Activated T-cell treated with anti-CD3 and anti-CD28 coated beads, Interleukin-2, amount 50 U/mL, for 48 hours (primary cell): ENCODE measurements at regions not wholly inside any gene's neighbourhood (a gene's known extent, or its start where the extent isn't known, plus 50 kb on each side); places are given as distances from the start of the nearest gene placed in this dataset.

Experiments
- DNase-seq, 2 experiments: peaks; one replicate each; pipeline ENCODE4 v3.0.0-alpha.2; 2020

DNA sequence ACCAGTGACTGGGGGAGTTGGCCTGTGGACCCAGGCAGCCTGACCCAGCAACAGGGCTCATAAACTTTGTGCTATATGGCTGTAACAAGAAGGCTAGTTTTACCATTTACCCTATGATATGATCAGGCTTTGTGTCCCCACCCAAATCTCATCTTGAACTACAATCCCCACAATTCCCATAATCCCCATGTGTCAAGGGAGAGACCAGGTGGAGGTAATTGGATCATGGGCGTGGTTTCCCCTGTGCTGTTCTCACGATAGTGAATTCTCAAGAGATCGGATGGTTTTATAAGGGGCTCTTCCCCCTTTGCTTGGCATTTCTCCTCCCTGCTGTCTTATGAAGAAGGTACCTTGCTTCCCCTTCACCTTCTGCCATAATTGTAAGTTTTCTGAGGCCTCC lies 111.2 kb upstream of the NLRP1 start:
- no peak for DNase-seq

DNA sequence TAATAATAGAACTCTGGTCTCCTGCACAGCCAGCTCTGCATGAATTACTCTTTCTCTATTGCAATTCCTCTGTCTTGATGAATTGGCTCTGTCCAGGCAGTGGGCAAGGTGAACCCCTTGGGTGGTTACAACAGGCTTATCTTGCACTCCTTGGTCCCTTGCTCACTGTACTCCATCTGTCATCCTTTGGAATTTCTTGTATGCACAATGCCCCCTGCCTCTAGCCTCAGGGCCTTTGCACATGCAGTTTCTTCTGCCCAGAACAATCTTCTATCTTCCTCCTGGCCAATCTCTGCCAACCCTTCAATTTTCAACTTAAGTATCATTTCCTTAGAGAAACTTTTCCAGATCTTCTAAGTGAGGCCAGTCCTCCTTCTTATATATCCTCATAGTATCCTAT lies 114.7 kb upstream of the NLRP1 start:
- no peak for DNase-seq

DNA sequence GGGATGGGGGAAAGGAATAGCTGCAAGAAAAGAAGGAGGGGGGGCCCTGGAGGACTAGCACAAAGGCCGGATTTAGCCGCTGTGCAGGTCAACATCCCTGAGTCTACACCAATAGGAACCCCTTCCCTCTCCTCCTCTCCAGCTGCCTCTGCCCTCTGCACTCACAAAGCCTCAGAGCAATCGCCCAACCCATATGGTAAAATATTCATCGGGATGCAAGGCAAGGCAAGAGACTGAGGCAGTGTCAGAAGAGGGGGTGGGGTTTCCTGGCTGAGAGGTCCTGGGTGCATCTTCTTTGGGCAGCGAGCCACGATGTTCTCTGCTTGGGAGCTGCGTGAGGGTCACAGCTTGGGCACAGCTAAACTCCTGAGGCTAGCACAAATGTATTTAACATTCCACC lies 115.5 kb upstream of the NLRP1 start:
- no peak for DNase-seq

DNA sequence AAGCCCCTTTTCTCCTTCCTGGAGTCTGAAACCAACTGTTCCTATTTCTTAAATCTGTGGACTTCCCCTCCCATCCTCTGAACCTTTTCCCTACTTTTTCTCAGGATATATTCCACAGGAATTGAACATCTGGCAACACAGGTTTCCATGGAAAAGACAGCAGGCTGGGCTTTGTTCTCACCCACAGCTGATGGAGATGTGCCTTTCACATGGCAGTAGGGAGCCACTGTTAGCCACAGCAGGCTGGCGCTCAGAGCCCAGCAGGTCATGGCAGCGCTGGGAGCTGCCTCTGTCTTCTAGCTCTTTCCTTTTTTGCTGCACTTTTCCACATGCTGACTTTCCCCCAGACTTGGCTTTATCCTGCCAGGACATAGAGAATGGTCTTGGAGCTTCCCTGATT lies 116.4 kb upstream of the NLRP1 start:
- DNase-seq: no peak

DNA sequence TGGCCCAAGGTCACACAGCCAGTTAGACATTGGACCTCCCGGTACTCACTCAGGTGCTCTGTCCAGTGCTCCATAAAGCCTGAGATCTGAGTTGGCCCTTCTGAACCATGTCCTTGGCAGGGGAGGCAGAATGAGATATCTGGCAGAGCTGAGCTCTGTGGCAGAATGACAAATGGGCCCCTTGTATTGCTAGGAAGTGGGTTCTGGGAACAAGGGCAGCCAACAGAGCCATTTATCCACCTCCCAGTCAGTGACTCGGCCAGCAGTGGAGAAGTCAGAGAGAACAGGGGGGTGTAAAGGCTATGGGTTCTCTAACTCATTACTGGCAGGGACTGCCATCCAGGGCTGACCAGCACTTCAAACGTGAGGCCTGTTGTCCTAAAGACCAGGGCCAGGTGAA lies 117.1 kb upstream of the NLRP1 start:
- DNase-seq: no peak

DNA sequence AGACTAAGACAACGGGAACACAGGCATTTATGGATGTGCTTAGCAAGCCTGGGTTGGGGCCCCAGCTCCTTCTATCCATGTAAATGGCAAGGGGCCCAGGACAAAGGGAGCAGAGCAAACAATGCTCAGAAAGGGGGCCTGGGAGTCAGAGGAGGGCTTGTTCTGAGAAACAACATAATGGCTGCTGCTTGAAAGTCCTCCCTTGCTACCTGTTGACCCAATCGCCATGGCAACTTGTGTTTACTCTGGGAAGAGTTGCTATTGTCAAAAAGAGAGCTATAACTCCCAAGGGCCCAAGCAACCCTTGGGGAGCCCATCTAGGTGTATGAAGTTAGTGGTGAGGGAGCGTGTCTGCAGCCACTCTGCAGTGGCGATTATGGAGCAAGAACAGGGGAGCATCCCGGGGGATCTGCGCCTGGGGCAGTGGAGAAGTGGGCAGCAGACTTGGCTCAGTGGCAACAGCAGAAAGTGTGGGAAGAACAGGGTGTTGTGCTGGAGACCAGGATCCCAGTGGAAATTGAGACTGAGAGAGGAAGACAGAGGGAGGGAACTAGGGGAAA lies 118.7 kb upstream of the NLRP1 start:
- no peak for DNase-seq

DNA sequence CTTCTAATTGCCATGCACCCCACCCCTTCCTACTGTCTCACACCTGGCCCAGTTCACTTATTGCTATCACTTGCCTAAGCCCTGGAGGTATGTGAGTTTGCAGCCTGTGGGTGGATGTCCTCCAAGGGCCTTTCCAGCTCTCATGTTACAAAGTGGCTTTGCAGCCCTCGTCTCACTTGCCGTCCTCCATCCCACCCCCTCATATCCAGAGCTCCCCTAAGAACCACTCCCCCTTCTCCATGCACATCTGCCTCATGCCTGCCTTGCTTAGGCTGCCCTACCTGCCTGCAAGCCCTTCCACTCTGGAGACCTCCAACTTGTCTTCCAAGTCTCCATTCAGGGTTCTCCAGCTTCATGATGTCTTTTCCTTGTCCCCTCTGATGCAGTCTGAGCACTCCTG lies 119.4 kb upstream of the NLRP1 start:
- DNase-seq: no peak

DNA sequence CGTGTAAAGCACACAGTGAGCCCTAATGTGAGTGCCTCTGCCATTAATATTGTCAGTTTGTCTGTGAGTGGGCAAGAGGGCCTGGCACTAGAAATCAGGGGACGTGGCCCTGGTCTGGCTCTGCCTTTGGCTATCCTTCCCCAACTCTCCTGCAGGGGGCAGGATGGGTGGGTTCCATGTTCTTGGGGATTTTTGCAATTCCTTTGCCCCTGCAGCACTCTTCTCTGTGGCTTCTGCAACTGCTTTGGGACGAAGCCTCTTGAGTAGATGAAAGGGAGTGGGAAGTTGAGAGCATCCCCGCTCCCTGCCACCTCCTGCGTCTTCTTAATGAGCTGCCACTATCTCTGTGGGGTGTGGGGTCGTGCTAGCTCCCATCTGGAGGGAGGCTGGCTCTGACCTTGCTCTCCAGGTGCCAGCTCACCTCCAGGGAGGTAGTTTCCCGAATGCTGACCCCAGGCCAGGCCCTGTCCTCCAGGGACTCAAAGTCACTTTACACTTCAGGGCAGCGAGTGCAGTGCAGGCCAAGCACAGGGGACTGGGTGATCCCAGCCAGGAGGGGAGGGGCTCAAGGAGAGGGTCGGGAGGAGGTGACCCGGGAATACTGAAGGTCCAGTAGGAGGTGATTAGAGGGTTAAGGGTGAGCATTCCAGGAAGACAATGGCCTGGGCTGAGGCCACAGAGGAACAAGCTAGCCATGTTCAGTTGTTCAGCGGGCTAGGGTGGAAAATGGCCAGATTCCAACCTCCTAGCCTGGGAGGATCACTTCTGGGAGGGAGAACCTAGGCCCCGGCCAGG lies 121.0 kb upstream of the NLRP1 start:
- DNase-seq: no peak

DNA sequence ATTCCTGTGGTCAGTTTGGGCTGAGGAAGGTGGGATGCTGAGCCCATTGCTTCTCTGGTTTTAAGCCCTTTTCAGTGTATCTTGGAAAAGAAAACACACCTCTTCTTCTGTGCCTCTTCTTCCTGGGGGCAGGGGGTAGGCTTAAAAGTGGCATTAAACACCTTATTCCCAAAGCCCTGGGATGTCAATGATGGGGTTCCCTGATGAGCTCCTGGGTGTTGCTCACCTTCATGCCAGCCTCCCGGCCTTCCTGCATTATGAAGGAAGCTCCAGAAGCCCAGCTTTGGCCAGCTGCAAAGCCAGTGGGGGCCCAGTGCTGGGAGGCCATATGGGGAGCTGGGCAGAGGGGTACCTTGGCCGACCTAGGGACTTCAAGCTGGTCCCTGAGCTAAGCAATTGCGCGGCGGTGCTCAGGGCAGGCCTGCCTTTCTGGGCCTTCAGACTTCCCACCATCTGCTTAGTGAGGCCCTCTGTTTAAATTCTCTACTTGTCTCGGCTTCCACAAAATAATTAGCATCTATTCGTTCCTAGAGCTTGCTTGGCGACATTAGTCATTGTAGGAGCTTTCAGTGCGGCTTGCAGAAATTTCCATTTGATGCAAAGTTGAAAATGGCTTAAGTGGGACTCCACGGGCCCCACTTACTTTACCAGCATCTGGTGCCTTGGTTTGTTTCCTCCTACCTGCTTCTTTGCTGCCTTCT lies 121.7 kb upstream of the NLRP1 start:
- DNase-seq: no peak

DNA sequence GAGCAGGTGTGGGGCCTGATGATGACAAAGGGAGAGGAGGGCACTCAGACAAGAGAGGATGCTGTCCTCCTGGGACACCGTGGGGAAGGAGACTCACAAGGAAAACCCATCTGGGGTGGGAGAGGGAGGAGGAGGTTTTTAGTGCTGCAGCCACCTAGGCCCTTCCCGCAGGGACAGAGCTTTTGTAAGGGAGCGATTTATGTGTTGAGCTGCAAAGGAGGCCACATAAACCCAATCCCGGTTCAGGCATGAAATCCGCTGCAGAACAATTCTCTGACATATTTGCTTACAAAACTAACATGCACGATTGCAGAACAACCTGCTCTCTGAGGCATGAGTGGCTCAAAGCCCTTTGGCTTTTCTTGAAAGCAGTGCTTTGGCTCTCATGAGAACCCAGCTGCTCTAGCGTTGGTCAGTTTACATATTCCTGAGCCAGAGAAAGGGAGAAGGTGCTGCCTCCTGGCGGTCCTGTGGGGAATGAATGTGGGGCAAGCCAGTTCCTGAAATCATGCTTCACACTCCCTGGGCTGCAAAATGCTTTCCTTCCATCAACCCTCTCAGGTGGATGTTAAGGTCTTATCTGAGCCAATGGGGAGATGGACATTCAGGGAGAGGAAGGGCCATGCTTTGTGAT lies 122.4 kb upstream of the NLRP1 start:
- peak; percentile 75 to 76 for DNase-seq

DNA sequence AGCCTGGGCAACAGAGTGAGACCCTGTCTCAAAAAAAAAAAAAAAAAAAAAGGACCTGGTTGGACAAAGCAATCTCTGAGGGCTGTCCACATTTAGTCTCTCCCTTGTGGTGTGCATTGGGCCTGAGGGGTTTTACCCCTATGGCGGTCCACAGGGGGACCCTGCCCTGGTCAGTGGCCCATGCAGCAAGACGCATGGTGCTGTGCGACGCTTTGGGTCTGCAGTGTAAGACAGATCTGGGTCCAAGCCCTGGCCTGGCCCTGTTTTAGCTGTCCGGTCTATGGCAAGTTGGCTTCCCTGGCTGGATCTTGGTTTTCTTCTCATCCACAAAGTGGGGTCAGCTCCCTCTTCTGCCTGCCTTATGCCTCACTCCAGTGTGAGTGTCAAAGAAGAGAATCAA lies 123.2 kb upstream of the NLRP1 start:
- DNase-seq: no peak

DNA sequence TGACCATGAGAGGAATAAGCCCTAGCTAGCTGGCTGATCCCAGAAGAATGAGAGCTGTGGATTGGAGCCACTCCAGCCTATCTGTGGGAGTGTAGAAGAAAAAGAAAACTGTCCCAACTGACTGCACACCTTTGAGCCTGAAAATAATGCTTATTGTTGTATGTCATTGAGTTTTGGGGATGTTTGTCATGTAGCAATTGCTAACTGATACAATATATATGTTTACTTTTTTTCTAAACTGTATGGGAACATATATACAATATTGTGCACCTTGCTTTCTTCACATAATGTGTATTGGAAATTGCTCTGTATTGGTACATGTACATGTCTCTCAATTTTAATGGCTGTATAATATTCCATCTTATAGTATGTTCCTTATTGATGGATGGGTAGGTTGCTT lies 124.0 kb upstream of the NLRP1 start:
- DNase-seq: no peak

DNA sequence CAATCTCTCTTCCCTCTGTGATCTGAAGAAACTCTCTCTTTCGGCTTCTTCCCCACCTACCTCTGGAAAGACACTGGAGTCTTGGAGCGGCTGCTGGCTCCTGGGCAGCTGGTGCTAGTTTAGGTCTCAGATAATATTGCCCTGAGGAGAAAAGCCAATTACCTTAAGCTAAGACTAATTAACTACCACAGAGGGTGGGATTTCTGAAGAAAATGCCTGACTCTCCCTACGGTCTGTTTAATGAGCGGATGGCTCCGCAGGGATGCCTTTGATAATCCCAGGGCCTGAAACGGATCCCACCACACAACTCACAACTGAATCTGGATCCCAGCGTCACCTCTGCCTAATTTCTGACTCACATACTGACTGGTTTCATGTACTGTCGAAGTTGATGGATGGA lies 127.0 kb upstream of the NLRP1 start:
- no peak for DNase-seq

DNA sequence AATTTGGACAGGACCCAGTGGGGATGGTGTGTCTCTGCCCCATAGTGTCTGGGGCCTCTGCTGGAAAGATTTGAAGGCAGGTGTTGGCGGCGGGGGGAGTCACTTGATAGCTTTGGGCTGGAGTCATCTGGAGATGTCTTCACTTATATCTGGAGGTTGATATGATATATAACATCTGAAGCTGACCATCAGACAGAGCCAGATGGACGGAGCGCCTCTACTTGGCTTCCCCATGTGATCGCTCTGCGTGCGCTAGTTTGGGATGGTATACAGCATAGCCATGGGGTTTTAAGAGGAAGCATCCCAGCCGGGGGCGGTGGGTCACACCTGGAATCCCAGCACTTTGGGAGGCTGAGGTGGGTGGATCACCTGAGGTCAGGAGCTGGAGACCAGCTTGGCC lies 130.7 kb upstream of the NLRP1 start:
- DNase-seq: no peak

DNA sequence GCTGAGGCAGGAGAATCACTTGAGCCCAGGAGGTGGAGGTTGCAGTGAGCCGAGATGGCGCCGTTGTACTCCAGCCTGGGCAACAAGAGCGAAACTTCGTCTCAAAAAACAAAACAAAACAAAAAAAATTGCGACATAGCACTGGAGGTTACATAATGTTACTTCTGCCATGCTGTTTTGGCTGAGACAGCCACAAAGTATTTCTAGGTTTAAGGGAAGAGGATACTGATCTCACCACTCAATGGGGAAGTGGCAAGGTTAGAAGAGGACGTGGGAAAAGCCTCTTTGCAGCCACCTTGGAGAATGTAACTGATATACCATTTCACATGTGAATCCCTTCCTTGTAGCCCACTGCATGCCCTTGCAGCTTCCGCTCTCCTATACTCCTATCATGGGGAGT lies 131.2 kb upstream of the NLRP1 start:
- no peak for DNase-seq

DNA sequence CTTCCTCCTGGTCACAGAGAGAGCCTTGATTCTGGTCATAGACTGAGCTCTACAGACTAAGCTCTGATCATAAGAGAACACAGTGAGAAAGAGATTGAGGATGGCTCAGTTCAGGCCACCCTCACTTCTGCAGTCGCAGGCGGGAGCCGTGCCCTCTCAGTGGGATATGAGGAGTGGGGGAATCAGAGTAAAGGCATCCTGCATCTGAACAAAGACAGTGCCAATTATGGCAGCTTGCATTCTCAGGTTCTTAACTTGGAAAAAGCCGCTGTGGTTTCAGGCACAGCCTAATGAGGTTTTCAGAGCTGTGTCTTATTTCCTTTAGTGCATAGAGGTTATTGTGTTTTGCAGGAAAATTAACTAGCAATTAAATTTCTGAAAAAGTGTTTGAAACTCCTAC lies 134.4 kb upstream of the NLRP1 start:
- DNase-seq: no peak

DNA sequence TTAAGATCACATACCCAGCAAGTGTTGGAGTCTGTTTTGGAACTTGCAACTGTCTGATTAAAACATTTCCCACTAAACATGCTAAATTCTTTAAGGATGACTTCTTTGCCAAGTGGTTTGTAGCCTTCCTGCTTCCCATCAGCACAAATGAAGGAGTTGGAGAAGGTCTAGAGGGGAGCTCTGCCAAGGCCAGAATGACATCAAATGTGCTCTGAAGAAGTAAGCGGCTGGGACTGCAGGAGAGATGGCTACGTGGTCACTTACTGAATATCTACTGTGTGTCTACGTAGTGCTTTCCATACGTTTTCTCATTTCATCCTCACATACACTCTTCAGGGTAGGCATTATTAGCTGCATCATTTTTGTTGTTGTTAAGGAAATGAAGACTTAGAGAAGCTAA lies 135.7 kb upstream of the NLRP1 start:
- no peak for DNase-seq

DNA sequence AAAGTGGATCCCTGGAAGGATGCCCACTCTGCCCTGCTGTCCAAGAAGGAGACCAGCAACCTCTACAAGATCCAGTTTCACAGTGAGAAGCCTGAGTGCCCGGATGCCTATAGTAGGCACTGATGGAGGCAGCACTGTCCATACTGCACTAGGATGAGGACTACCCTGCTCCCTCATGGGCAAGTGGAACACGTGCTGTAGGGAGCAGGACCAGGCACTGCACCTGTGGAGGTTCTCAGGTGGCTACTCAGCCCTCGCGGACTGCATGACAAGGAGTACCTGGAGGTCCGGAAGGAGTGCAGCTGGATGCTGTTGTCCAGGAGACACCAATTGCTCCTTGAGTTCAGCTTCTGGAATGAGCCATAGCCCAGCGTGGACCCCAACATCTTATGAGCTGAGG lies 146.1 kb upstream of the NLRP1 start:
- DNase-seq: no peak

DNA sequence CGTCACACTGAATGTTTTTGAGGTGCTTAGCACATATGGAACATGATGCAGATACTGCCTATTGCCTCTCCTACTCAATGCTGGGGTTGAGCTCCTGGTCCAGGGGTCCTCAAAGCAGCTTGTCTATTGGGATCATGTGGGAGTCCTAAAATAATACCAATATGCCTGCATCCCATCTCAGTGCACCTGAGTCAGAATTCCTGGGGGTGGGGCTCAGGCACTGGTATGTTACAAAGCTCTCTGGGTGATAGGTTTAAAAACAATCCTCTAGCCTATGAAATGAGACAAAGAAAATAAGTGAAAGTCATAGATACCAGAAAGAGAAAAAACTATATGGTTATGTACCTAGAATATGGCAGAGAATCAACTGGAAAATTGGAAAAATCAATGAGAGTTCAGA lies 156.6 kb upstream of the NLRP1 start:
- no peak for DNase-seq

DNA sequence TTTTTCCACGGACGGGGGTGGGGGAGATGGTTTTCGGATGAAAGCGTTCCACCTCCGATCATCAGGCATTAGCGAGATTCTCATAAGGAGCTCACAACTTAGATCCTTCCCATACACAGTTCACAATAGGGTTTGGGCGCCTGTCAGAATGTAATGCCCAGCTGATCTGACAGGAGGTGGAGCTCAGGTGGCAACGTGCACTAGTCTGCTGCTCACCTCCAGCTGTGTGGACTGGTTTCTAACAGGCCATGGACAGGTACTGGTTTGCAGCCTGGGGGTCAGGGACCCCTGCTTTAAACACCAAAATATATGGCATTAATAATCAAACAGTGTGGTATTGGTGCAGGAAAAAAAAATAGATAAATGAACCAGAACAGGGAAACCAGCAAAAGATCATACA lies 157.5 kb upstream of the NLRP1 start:
- DNase-seq: no peak

DNA sequence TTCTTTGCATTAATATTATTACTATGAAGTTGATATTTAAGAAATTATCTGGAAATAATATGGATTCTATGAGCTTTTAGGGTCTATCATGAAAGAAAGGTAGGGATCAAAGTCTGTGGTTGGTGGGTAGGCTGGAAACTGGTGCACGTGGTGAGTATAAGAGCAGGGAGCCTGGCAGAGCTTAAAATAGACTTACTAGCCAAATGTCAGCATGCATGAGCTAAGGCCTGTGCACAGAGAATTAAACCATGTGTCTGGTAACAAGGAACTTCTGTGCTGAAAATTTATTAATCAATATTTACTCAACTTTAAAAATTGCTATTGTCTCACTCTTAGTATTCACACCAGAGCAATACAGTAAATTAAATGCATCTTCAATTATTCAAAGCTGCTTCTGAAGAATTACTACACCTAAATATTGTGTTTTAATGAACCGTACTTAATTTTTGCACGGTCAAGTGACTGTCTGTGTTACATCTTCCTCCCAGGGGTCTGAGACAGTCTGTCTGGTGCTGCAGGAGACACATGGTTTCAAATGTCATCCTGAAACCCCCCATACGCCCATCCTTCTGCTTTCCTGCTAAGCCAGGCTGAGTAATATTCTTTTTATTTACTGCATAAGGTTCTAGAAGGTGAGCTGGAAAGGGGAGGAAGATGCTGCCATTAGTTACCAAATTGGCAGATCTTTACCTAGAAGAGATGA lies 161.0 kb upstream of the NLRP1 start:
- no peak for DNase-seq

DNA sequence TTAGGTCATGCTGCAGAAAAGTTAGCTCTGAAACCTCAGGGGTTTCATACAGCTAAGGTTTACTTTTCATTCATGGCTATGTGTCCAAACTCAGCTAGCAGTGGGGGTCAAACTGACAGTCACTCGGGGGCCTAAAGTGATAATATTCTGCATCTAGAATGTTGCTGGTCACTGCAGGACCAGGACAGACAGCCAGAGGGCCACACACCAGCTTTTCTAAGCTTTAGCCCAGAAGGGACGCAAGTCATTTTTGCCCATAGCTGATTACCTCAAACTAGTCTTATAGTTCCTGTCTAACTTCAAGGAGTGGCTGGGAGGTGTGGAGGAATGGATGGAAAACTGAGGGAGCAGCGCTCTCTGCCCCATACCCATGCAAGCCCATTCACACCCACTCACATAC lies 163.0 kb upstream of the NLRP1 start:
- no peak for DNase-seq

DNA sequence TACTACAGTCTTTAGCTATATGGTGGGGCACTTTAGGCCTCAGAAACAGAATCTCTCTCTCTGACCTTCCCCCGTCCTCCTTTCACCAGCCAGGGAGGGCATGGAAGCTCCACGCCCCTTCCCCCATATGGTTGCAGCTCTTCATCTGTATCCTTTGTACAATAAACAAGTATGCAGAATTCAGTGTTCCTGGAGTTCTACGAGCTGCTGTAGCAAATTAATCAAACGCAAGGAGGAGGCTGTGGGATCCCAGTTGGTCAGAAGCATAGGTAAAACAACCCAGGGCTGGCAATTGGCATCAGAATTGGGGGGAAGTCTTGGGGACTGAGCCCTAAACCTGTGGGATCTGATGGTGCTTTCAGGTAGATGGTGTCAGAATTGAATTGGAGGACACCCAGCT lies 163.7 kb upstream of the NLRP1 start:
- DNase-seq: no peak
